Fibroblast of skin of right quadriceps (primary cell): ENCODE measurements at regions not wholly inside any gene's neighbourhood (a gene's known extent, or its start where the extent isn't known, plus 50 kb on each side); places are given as distances from the start of the nearest gene placed in this dataset.
"Not testable (repeated sequence)": the region's sequence is repeated elsewhere in the genome, so short reads cannot be mapped to it uniquely, and the experiment has no call there.

ENCODE experiments used
- DNase-seq: peaks from one replicate; pipeline ENCODE4 v3.0.0-alpha.2; 2013

DNA sequence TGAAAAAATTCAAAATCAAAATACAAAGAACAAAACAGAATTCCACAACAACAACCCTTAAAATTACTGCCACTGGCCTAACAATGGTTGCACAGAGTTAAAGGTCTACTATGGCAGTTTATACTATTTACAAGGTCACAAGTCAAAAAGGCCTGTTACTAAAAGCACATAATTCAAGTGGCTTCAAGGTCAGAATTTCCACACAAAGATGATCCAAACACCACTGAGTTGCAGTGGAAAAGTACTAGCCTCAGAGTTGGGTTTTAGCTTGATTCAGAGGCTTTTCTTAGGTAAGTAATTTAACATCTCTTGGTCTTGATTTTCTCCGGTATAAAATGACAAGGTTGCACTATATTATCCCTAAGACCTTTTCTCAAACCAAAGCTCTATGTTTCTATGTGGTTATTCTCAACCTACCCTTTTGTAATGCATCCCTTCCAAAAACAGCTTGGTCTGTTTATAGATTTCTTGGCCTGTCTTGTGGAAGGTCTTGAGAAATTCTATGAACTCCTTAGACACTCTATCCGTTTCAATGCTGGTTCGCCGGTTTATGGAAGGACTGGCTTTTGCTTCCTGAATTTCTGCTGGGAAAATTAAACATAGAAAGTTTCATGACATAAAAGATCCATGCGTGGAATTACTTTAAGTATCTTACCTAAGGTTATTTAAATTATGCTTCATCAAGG, 69.5 kb downstream of the MDH2 start:
- DNase-seq: not testable (repeated sequence)

DNA sequence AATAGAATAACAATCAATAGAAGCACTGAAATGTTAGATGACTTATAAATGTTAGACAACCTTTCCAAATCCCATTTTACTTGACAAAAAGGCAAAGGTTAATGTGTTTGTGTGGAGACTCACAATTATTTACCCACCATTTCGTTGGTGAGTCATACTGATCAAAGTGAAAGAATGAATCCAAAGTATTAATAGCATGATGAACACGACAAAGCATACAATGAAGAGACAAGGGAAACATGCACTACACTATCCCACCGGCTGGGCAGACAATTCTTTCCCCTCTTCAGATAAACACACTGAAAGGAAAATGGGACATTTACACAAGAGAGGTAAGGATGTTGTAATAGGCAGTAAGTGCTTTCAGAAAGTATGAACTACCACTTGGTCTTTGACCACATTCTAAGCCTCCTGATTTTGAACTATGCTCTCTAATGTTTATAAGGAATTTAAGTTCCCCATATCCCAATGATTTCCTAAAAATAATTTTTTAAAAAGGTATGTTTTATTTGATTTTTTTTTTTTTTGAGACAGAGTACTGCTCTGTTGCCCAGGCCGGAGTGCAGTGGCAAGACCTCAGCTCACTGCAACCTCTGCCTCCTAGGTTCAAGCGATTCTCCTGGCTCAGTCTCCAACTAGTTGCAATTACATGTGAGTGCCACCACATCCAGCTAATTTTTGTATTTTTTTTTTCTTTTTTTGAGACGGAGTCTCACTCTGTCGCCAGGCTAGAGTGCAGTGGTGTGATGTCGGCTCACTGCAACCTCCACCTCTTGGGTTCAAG, 70.5 kb downstream of the MDH2 start:
- not testable (repeated sequence) for DNase-seq

DNA sequence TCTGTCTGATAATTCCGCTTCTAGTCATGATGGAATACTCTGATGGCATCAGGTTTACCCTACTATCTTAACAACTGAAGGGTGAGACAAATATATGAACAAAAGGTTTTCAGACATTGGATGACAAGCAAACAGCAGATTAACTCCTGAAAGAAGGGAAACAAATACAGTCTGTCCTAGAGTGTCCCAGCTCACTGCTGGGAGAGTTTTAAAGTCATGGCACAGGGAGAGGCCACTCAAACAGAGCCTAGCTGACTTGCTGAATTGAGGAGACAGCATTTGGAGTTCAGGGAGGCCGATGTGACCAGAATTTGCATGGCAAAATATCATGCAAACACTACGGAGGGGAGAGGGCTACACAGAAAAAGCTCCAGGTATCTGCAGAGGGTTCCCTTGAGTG, 73.1 kb downstream of the MDH2 start:
- no peak for DNase-seq

DNA sequence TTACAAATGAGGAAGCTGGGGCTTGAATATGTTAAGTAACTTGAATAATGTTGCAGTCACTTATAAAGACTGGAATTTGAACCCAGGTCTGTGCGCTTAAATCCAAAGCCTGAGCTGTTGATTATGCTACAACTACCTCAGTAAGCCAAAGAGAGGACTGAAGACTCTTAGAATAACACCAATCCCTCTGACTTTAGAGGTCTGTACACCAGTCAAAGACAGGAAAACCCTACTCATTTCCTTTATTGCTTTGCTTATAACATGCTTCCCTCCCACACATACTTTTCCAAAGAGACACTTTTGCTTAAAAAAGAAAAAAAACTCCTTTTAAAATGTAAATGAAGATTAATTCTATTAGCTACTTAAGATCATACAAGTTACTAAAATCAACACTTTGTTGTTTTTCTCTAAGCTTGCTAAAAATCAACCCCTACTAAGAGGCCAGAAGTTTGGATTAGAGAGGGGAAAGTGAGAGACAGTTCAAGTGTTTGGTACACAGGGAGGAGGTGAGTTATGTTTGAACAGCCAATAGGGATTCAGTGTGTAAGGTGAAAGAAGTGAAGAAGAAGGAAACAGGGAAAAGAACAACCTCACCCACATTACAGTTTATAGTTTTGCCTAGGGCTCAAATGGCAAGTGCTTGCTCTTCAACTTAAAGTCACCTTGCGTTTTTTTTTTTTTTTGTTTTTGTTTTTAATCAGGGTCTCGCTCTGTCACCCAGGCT, 74.8 kb downstream of the MDH2 start:
- no peak for DNase-seq

DNA sequence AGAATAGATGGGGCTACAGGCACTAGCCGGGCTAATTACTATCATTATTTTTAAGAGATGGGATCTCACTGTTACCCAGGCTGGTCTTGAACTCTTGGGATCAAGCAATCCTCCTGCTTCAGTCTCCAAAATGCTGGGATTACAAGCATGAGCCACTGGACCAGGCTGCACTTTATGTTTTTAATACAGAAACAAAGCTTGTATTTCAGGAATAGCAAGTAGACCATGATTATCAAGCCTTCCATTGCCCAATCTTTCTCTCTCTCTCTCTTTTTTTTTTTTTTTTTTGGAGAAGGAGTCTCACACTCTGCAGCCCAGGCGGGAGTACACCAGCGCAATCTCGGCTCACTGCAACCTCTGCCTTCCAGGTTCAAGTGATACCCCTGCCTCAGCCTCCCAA, 75.4 kb downstream of the MDH2 start:
- DNase-seq: no peak

DNA sequence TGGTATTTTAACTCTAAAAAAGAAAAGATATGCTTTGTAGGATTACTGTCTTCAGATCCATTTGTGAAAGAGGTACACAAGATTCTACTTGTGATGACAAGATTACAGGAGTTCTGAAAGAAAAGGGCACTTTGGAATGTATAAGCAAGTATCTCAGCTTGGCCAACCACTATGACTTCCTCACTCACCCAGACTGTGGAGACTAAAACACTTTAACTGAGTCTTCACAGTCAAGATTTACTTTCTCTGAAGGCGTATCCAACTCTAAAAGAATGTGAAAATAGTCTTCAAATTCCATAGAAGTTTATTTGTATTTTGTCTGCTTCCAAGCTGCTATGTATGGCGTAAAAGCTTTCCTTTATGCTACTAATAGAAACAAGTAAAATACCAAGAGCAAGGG, 76.1 kb upstream of the SRRM3 start:
- no peak for DNase-seq

DNA sequence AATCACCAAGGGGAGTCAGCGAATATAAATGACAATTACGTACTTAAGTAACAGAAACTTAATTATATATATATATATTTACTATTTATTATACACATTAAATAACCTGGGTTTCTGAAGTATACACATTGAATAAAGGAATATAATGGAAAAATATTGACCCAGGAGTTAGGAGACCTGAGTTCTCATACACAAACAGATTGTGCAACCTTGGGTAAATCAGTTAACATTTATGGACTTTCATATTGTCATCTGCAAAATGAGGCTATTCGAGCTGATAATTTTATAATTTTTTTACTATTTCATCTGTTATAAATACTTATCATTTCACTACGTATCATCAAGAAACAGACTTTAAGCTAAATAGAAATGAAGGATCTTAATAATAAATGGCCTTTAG, 75.1 kb upstream of the SRRM3 start:
- DNase-seq: no peak

DNA sequence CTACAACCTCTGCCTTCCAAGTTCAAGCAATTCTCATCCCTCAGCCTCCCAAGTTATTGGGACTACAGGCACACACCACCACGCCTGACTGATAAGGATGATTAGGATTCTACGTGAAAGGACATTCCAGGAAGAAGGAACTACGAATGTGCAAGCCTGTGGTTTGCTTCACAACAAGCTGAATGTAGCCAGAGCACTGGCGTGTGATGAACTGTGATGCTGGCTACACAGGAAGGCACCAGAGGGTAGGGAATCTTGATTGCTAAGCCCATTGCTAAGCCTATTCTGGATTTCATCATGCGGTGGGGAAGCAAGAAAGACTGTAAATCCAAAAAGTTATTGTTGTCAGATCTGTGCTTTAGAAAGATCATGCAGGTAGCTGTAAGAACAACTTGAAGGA, 72.3 kb upstream of the SRRM3 start:
- no peak for DNase-seq

DNA sequence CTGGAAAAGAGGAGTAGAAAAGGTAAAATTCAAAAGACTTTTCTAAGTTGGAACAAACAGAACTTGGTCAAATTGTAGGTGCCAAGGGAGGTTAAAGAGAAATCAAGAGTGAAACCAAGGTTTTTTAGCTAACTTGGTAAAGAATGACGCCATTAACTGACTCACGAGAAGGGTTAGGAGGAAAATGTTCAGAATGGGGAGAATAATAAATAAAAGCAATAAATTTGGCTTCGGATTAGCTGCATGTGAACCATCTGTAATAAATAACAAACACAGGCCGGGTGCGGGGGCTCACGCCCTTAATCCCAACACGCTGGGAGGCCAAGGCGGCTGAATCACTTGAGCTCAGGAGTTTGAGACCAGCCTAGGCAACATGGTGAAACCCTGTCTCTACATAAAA, 71.9 kb upstream of the SRRM3 start:
- no peak for DNase-seq

DNA sequence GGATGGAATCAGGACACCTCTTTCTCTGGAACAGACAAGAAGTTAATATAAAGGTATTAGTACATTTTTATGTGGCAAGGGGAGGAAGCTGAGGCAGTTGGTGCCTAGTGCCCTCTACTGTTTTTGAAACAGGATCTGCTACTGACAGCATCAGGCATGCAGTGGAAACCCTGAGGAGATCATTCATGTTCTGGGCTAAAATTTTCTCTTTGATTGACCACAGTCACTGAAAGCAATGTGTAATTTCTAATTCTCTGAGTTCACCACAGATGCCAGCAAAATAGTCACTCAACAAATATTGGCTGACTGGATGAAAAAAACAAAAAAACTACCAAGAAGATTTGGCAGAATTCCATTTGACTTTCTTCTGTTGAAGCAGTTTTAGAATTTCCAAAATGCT, 71.0 kb upstream of the SRRM3 start:
- DNase-seq: peak; percentile 42

DNA sequence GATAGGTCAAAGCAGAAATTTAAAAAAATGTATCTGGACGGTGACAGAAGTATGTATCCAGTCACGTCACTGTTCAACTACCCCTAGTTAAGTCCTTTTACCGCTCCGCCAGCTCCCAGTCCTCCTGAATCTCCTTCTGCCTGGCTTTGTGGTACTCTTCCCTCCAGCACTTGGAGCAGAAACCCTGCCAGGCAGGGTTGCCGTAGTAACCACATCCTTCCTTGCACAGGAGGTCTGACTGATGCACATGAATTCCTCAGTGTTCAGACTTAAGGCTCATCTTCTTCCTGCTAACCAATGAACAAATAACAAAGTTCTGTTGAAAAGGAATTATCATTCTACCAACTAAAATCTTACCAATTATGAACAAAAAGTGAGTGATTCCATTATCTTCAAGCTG, 69.8 kb upstream of the SRRM3 start:
- DNase-seq: not testable (repeated sequence)

DNA sequence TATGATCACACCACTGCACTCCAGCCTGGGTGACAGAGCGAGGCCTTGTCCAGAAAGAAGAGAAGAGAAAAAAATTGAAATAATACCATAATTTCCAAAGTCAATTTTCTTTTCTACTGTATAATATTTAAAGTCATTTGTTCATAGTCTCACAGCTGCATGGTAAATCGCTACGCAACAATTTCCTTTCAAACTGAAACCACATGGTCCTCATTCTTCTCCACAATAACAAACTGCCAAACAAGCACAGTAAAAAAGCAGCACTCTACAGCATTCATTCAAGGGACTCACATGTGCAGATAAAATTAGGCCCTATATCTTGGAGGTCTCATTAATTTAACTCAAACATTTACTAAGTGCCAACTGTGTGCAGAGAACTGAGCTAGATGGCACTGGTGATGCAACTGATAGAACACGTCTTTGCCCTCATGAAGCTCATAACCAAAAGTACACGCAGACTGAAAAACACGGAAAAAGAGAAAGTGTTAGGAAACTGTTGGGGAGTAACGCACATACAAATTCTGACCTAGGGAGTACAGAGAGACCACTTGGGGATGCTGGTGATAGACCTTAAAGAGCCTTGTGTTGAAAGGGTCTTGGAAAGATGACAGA, 68.4 kb upstream of the SRRM3 start:
- no peak for DNase-seq

DNA sequence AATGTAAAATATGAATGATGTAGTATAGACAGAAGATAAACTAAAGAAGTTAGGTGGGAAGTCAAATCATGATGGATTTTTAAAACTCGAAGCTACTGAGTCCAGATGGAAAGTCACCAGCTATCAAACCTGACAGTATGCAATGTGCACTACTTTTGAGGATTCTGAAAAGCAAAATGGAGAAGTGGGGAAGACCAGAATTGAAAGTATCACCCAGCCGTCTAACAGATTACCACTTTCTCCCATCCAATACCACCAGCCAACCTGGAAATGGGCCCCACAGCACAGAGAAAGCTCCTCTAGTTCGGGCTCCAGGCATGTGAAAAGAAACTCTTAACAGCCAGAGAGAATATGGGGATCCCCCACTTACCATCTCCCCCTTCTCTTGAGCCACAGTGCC, 67.9 kb upstream of the SRRM3 start:
- DNase-seq: no peak

DNA sequence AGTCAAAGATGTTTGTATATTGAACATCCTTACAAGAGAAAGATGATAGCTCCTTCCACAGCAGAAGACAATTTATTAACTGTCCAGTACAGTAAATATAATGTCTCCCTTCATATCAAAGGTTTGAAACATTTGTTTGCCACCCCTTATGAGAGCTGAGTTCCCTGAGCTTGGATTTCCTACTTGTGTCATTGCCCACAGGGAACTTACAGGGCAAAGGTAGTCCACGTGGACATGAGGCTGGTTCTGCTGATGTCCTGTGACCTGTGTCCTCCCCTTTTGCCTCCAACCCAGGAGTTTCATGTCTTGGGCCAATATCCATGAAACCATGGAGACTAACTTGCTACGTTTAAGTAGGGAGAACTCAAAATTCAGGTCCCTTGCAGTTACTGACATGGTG, 66.4 kb upstream of the SRRM3 start:
- not testable (repeated sequence) for DNase-seq

DNA sequence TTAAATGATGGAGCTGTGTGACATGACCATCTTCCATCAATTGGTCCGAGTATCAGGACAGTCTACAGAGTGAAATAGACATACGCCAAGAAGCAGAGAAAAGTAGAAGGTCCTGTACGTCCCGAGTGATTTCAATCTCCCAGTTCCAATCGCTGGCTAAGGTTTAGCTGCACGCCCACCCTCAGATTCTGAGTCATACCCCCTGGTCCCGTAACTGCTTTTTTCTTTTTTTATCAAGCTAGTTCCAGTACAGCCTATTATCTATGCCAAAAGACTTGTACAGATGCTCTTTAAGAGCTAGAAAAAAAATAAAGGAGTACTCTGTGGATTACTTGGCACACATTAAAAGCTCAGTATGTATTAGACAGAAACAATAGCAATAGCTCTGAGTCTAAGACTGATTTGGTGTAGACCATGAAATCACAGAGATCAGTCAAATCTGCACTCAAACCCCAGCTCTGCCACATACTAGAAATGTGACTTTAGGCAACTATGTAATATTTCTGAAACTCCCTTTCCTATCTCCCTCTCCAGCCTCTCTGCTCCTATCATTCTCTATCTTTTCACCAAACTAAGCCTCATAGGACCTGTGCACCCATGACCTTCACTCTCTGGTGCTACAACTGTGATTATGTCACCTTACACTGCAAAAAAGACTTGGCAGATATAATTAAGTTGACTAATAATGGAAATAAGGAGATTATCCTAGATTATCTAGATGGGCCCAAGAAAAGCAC, 63.0 kb upstream of the SRRM3 start:
- not testable (repeated sequence) for DNase-seq

DNA sequence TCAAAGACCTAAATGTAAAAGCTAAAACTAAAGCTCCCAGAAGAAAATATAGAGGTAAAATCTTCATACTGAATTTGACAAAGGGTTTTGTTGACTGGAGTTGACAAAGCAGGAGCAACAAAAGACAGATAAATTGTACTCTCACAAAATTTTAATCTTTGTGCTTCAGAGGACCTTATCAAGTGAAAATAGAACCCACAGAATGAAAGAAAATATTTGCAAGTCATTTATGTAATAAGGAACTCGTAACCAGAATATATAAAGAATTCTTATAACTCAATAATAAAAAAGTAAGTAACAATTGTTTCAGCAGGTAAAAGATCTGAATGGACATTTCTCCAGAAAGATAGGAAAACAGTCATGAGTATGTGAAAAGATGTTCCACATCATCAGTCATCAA, 62.0 kb upstream of the SRRM3 start:
- DNase-seq: no peak

DNA sequence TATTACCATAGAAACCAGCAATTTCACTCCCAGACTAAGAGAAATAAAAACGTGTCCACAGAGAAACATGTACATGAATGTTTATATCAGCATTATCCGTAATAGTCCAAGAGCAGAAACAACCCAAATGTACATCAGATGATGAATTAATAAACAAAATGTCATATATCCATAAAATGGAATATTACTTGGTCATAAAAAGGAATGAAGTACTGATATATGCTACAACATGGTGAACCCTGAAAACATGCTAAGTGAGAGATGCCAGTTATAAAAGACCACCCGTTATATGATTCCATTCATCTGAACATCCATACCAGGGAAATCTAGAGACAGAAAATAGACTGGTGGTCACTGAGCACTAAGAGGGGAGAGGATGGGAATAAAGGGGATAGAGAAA, 61.4 kb upstream of the SRRM3 start:
- not testable (repeated sequence) for DNase-seq

DNA sequence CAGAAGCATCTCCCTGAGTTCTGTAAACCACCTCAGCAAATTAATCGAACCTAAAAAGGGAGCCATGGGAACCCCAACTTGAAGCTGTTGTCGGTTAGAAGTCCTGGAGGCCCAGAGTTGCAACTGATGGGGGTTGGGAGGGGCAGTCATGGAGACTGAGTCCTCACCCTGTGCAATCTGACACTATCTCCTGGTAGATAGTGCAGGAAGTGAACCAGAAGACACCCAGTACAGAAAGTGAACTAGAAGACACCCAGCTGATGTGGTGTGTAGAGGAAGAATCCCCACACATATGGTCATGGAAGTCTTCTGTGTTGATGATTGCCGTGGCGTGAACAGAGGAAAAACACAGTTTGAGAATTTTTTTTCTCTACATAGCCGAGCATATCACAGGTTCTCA, 58.8 kb upstream of the SRRM3 start:
- no peak for DNase-seq

DNA sequence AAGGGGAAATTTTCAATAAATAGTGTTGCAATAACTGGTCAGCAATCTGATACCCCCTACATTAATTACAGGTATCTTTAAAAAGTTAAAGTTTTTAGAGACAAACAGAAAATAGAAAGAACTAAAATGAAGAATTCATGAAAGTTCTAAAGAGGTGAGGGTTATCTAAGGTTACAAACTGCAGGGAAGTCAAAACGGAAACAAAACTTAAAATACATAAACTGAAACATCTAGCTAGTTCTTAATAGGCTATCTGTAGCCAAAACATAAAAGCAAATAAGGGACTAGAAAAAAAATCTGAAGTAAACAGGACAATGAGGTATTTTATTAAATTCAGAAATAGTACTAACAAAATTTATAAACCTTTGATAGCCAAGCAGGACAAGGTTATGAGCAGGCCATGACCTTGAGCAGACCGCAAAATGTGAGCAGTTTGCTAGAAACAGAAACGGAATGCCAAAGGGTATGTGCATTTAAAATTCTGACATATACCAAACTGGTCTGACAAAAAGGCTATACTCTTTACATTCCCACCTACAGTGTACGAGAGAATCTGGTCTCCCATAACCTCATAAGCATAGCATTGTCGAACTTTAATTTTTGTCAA, 56.9 kb upstream of the SRRM3 start:
- DNase-seq: not testable (repeated sequence)

DNA sequence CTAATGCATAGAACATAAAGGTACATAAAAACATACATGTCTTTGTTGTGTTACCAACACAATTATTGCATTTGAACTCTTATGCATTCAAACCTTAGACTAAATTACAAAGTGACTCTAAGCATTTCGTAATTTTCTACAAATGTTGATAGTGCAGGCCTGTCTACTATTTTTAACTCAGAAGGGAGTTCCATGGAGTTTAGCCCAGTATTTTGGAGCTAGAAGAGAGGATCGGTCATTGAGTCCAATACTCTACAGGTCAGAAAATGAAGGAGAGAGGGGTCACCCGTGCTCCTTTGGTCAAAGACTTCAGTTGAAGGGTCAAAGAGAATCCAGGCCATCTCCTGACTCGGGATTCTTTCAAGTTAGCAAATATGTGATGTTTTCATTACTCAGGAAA, 55.3 kb upstream of the SRRM3 start:
- no peak for DNase-seq

DNA sequence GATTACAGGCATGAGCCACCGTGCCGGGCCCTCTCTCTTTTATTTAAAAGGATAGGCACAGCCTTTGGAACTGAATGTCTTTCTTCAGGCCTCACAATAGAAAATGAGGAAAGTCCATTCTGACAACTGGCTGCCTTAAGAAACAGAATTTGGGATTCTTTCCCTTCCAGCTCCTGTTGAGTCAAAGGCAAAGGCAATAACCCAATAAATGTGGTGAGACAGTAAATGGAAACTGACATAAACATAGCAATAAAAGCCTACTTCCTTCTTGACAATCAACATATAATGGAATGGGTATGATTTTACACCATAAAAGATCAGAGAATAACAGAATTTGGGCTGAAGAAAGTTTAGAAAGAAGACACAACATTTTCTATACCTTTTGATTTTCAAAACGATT, 52.7 kb upstream of the SRRM3 start:
- DNase-seq: not testable (repeated sequence)
